Loucy (cell line): ENCODE measurements at regions not wholly inside any gene's neighbourhood (a gene's known extent, or its start where the extent isn't known, plus 50 kb on each side); places are given as distances from the start of the nearest gene placed in this dataset.

Experiments used
- H2AFZ ChIP-seq: fragments of 200-600 bp; sonication (generic); 2 replicates; pipeline ENCODE4 v1.6.0; 2016; ENCODE audit warnings: antibody characterized with exemption, mild to moderate bottlenecking, low read length, moderate library complexity
- H3F3A ChIP-seq: fragments of 200-600 bp; 2 replicates; pipeline ENCODE4 v1.6.0; 2016; ENCODE audit warnings: antibody characterized with exemption, low read depth, mild to moderate bottlenecking
- H3K27me3 ChIP-seq: fragments of 200-600 bp; sonication (generic); 2 replicates; pipeline ENCODE4 v1.6.1; 2014; ENCODE audit warnings: low read length, mild to moderate bottlenecking; ENCODE audit not compliant: insufficient read depth, poor library complexity, severe bottlenecking
- H3K36me3 ChIP-seq: fragments of 200-600 bp; sonication (generic); 2 replicates; pipeline ENCODE4 v1.6.1; 2016; ENCODE audit warnings: low read length; ENCODE audit not compliant: insufficient read depth
- H3K4me1 ChIP-seq: fragments of 200-600 bp; sonication (generic); 2 replicates; pipeline ENCODE4 v1.5.1; 2014; ENCODE audit warnings: low read length, mild to moderate bottlenecking; ENCODE audit not compliant: insufficient read depth, poor library complexity, severe bottlenecking
- H3K4me2 ChIP-seq: fragments of 200-600 bp; sonication (generic); 2 replicates; pipeline ENCODE4 v1.6.0; 2014; ENCODE audit warnings: antibody characterized with exemption, low read length, low read depth, mild to moderate bottlenecking; ENCODE audit not compliant: poor library complexity, severe bottlenecking
- H3K4me3 ChIP-seq: fragments of 200-600 bp; sonication (generic); 2 replicates; pipeline ENCODE4 v1.5.1; 2014; ENCODE audit warnings: low read length, mild to moderate bottlenecking, mixed read lengths; ENCODE audit not compliant: poor library complexity, severe bottlenecking
- H3K79me2 ChIP-seq: fragments of 200-600 bp; sonication (generic); 2 replicates; pipeline ENCODE4 v1.6.1; 2014; ENCODE audit warnings: low read length; ENCODE audit not compliant: insufficient read depth
- H3K9ac ChIP-seq: fragments of 200-600 bp; sonication (generic); 2 replicates; pipeline ENCODE4 v1.6.0; 2014; ENCODE audit warnings: mild to moderate bottlenecking, low read depth, low read length, moderate library complexity; ENCODE audit not compliant: poor library complexity, severe bottlenecking
- H3K9me2 ChIP-seq: fragments of 200-600 bp; sonication (generic); replicated peaks from 2 replicates; pipeline ENCODE4 v1.6.1; 2016; ENCODE audit warnings: low read depth, low read length, mixed read lengths
- H3K9me3 ChIP-seq: fragments of 200-600 bp; sonication (generic); 2 replicates; pipeline ENCODE4 v1.6.1; 2014; ENCODE audit warnings: mild to moderate bottlenecking, antibody characterized with exemption, low read length, low read depth; ENCODE audit not compliant: insufficient read depth
- H4K20me1 ChIP-seq: fragments of 200-600 bp; sonication (generic); 2 replicates; pipeline ENCODE4 v1.6.0; 2014; ENCODE audit warnings: antibody characterized with exemption, low read length, mild to moderate bottlenecking; ENCODE audit not compliant: insufficient read depth, poor library complexity, severe bottlenecking
- CTCF ChIP-seq: fragments of 200-600 bp; sonication (generic); conservative IDR thresholded peaks from 2 replicates; pipeline ENCODE4 v1.5.1; 2014; ENCODE audit warnings: mild to moderate bottlenecking, antibody characterized with exemption, low read length
- EZH2phosphoT487 ChIP-seq: fragments of 200-600 bp; IDR thresholded peaks from 2 replicates; pipeline ENCODE4 v1.6.1; 2018; ENCODE audit warnings: antibody characterized with exemption, mild to moderate bottlenecking, moderate library complexity, borderline replicate concordance

DNA sequence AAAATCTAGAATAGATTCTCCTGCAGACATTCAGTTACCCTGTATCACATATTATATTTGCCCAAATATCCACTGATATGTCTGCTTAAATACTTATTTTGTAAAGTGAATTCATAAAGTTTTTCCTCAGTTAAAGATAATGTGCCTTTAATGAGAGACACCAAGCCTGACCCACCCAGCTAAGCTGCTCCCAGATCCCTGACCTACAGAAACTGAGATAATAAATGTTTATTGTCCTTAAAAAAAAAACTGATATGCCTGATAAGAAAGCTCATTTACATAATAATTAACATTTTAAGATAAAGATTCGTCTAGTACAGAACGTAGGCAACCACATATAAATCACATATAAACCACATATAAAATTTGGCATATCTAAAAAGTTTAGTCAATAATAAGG is 161.7 kb upstream of the RAP2B start:
- no peak for TF ChIP-seq CTCF
- TF ChIP-seq EZH2phosphoT487, result no peak
- Histone ChIP-seq H4K20me1 (no peaks in the 10 kb centered on the region), H3K4me2 (no peak overlapping the region), H3F3A (no peaks in the 10 kb centered on the region), H3K4me1 (no peaks in the 10 kb centered on the region), H3K9me3 (no peaks in the 10 kb centered on the region), H3K79me2 (no peaks in the 10 kb centered on the region), H3K36me3 (no peaks in the 10 kb centered on the region), H3K9me2 (no peaks in the 10 kb centered on the region), H3K4me3 (no peak overlapping the region), H2AFZ (no peak overlapping the region), H3K9ac (no peak overlapping the region), H3K27me3 (no peaks in the 10 kb centered on the region)

GRCh38 chr3:153001210-153002078 is 160.6 kb upstream of the RAP2B start:
- no peaks in the 10 kb centered on the region for H3K36me3 ChIP-seq
- no peak overlapping the region for H3K9ac ChIP-seq
- no peaks in the 10 kb centered on the region for H3K9me2 ChIP-seq

DNA sequence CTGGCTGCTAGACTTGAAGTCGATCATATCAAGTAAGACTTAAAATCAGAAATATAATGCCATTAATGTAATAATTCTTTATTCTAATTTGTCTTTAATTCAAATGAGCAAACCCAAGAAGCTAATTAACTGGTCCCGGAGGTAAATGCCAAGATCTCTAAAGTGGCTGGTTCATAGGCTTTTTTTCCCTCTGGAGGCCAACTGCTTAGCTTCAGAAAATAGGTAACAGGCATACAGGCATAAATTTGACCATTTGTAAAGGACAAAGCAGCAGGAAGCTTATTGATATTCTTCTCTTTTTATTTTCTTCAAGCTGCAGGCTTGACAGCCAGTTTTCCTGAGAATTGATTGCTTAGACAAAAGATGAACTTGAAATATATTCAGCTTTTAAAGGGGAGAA is 158.6 kb upstream of the RAP2B start:
- no peak overlapping the region for H2AFZ ChIP-seq

More at GRCh38 chr3:153001210-153002078, 160.6 kb upstream of the RAP2B start:
- Histone ChIP-seq H3K79me2 (no peaks in the 10 kb centered on the region), H3K27me3 (no peaks in the 10 kb centered on the region), H3K4me1 (no peaks in the 10 kb centered on the region), H3K9me3 (no peaks in the 10 kb centered on the region), H2AFZ (no peak overlapping the region), H3K4me2 (no peak overlapping the region), H4K20me1 (no peaks in the 10 kb centered on the region), H3K4me3 (no peak overlapping the region), H3F3A (no peaks in the 10 kb centered on the region)
- TF ChIP-seq EZH2phosphoT487, result no peak
- no peak for TF ChIP-seq CTCF

More for the DNA sequence above, 158.6 kb upstream of the RAP2B start:
- no peak for TF ChIP-seq EZH2phosphoT487
- TF ChIP-seq CTCF, result no peak
- H3K27me3 ChIP-seq, result no peaks in the 10 kb centered on the region
- H3K9me3 ChIP-seq, result no peaks in the 10 kb centered on the region
- H3F3A ChIP-seq, result no peaks in the 10 kb centered on the region
- H3K79me2 ChIP-seq, result no peaks in the 10 kb centered on the region
- no peaks in the 10 kb centered on the region for H3K36me3 ChIP-seq
- peaks cover 8% of the 10 kb centered on the region for H3K4me1 ChIP-seq
- H3K9ac ChIP-seq, result no peak overlapping the region
- no peaks in the 10 kb centered on the region for H4K20me1 ChIP-seq
- no peaks in the 10 kb centered on the region for H3K9me2 ChIP-seq
- H3K4me2 ChIP-seq, result no peak overlapping the region
- H3K4me3 ChIP-seq, result no peak overlapping the region
